Endothelial cell of umbilical vein (primary cell): ENCODE measurements at regions not wholly inside any gene's neighbourhood (a gene's known extent, or its start where the extent isn't known, plus 50 kb on each side); places are given as distances from the start of the nearest gene placed in this dataset.

ENCODE experiments used
- BruUV-seq: library from RNA; stranded (reverse); fragments of 400-500 nt; replicated peaks from 2 replicates; lab custom pipeline; 2021; lab: Mats Ljungman, UMichigan
- CTCF ChIA-PET: fragments of 300-600, 350-600 bp; sonication (Branson Sonifier 250); formaldehyde crosslinking; loops from one replicate; lab custom pipeline; 2021; ENCODE audit warnings: antibody characterized with exemption, inconsistent platforms; lab: Charles Lee
- POLR2A ChIA-PET: fragments of 300-600, 350-600 bp; sonication (Branson Sonifier 250); formaldehyde crosslinking; loops from one replicate; lab custom pipeline; 2021; ENCODE audit warnings: antibody characterized with exemption, inconsistent platforms; lab: Charles Lee
- DNase-seq: peaks from one replicate; pipeline ENCODE4 v3.0.0-alpha.2; 2011; ENCODE audit warnings: low read depth, low spot score
- FAIRE-seq: peaks from 2 replicates; lab custom pipeline; 2011; peaks lifted over from hg19 to GRCh38; lab: Jason Lieb, UNC
- H2AFZ ChIP-seq: 2 replicates; pipeline ENCODE4 v1.6.0; 2012; ENCODE audit warnings: low read depth, low read length, control low read depth, inconsistent platforms
- H3K27ac ChIP-seq: 2 replicates; pipeline ENCODE4 v1.5.1; 2011; ENCODE audit warnings: low read depth, mild to moderate bottlenecking, control low read depth, low read length, moderate library complexity; ENCODE audit not compliant: insufficient read depth
- H3K27me3 ChIP-seq, 2 experiments: 2 replicates each; pipeline versions ENCODE4 v1.6.0 to v1.6.1; 2011; ENCODE audit warnings: low read length in 2 of 2, mixed read lengths in 1 of 2; ENCODE audit not compliant: control insufficient read depth in 2 of 2, insufficient read depth in 2 of 2
- H3K36me3 ChIP-seq, 2 experiments: 2 replicates in 1 of 2; 3 replicates in 1 of 2; pipeline ENCODE4 v1.5.1; 2011; ENCODE audit warnings: low read length in 2 of 2, mild to moderate bottlenecking in 1 of 2, moderate library complexity in 1 of 2; ENCODE audit not compliant: control insufficient read depth in 2 of 2, insufficient read depth in 2 of 2; ENCODE audit errors: extremely low read depth in 1 of 2
- H3K4me1 ChIP-seq: 3 replicates; pipeline ENCODE4 v1.5.1; 2011; ENCODE audit warnings: mild to moderate bottlenecking, low read length; ENCODE audit not compliant: control insufficient read depth, insufficient read depth; ENCODE audit errors: extremely low read depth
- H3K4me2 ChIP-seq: 2 replicates; pipeline ENCODE4 v1.6.1; 2011; ENCODE audit warnings: low read length, control low read depth, mixed read lengths; ENCODE audit not compliant: insufficient read depth
- H3K4me3 ChIP-seq, 3 experiments: fragments of 200-600 bp in 1 of 3; sonication (generic), shearing (Covaris generic) in 1 of 3; replicated peaks in 1 of 3; 2 replicates each; pipeline ENCODE4 v1.5.1; 2011 to 2016; ENCODE audit warnings: control low read depth in 3 of 3, low read length in 3 of 3, mild to moderate bottlenecking in 2 of 3, inconsistent platforms in 1 of 3, low read depth in 1 of 3, moderate library complexity in 1 of 3; ENCODE audit not compliant: insufficient read depth in 1 of 3
- H3K79me2 ChIP-seq: 2 replicates; pipeline ENCODE4 v1.6.0; 2012; ENCODE audit warnings: low read length, inconsistent platforms; ENCODE audit not compliant: control insufficient read depth, insufficient read depth
- H3K9ac ChIP-seq: replicated peaks from 2 replicates; pipeline ENCODE3; 2011; ENCODE audit warnings: low read length, control low read depth; ENCODE audit not compliant: insufficient read depth; ENCODE audit errors: extremely low read depth
- H3K9me1 ChIP-seq: replicated peaks from 3 replicates; pipeline ENCODE4 v1.6.0; 2011; ENCODE audit warnings: mild to moderate bottlenecking, low read length; ENCODE audit not compliant: control insufficient read depth, insufficient read depth; ENCODE audit errors: extremely low read depth
- H3K9me3 ChIP-seq: replicated peaks from 2 replicates; pipeline ENCODE4 v1.5.1; 2012; ENCODE audit warnings: low read length, inconsistent platforms; ENCODE audit not compliant: control insufficient read depth, insufficient read depth
- H4K20me1 ChIP-seq: replicated peaks from 2 replicates; pipeline ENCODE3; 2011; ENCODE audit warnings: mild to moderate bottlenecking, low read length; ENCODE audit not compliant: control insufficient read depth, insufficient read depth; ENCODE audit errors: extremely low read depth
- FOS ChIP-seq: IDR thresholded peaks from 2 replicates; pipeline ENCODE4 v1.6.1; 2011; ENCODE audit warnings: mild to moderate bottlenecking, low read length, moderate library complexity, borderline replicate concordance; ENCODE audit not compliant: insufficient read depth
- GATA2 ChIP-seq: IDR thresholded peaks from 2 replicates; pipeline ENCODE4 v1.7.0; 2011; ENCODE audit warnings: low read depth, mild to moderate bottlenecking, moderate library complexity, mixed read lengths, low read length; ENCODE audit not compliant: insufficient read length, insufficient read depth
- JUN ChIP-seq: IDR thresholded peaks from 2 replicates; pipeline ENCODE4 v1.6.1; 2011; ENCODE audit warnings: borderline replicate concordance, low read depth; ENCODE audit not compliant: insufficient read length, insufficient read depth
- MYC ChIP-seq: IDR thresholded peaks from one replicate; pipeline ENCODE4 v1.6.1; 2011; ENCODE audit warnings: mild to moderate bottlenecking, low read depth, low read length
- POLR2A ChIP-seq: IDR thresholded peaks from 2 replicates; pipeline ENCODE4 v1.6.1; 2012; ENCODE audit warnings: low read depth, mild to moderate bottlenecking, control low read depth, low read length
- dilution Hi-C: fragments of 300-500 bp; cut with MboI; formaldehyde crosslinking; loops from one replicate; pipeline ENCODE4 v1.15.0; 2019; ENCODE audit warnings: low sequenced_read_pairs; ENCODE audit not compliant: extremely low pct_ligation_motif_present
- intact Hi-C: fragments of 100-400 bp; cut with micrococcal nuclease; formaldehyde crosslinking; loops from one replicate; pipeline ENCODE4 v1.10.0; 2022
- TF ChIP-seq, protein P1 (sequence below), 2 donors: IDR thresholded peaks; 1 replicate in 1 of 2; 2 replicates in 1 of 2; pipeline ENCODE4 v1.5.1; 2011; ENCODE audit warnings: low read length in 2 of 2, mild to moderate bottlenecking in 2 of 2, moderate library complexity in 2 of 2, control low read depth in 1 of 2, inconsistent platforms in 1 of 2, low read depth in 1 of 2; ENCODE audit not compliant: insufficient read depth in 1 of 2; ENCODE audit errors: extremely low read depth in 1 of 2

DNA sequence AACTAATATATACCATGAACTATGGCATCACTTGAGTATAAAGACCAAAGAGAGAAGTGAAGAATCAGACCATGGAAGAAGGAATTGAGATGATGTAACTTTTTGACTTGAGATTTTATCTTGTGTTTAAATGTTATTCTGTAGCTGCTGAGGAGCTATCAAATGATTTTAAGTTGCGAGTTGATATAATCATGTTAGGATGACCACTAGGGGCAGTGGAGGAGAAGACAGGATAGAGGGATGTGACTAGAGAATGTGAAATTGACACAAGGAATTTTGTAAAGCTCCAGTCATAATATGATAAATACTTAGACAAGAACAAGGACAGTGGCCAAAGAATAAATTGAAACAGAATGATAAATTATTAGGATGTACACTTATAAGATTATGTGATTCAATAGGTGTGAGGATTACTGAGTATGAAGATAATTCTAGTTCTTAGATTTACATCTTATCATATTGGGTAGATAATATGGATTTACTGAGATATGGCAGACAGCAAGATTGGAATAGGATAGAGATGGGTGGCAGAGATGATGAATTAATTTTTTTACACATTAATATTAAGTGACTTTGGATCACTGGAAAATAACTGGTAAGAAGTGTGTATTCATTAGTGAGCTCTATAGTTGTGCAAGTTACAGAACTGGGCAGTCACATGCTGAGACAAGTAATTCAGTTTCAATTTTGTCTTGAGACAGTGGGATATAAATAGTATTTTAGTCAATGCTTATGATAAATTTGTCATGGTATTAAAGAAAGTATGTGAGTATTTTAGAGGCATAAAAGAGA lies 816.0 kb upstream of the PCDH10 start:
- POLR2A ChIA-PET: no interaction called here
- Histone ChIP-seq H3K4me3 (no peak overlapping the region), H2AFZ (no peak overlapping the region), H3K4me2 (no peak overlapping the region), H4K20me1 (no peaks in the 10 kb centered on the region), H3K36me3 (no peaks in the 10 kb centered on the region), H3K79me2 (no peaks in the 10 kb centered on the region), H3K27ac (no peak overlapping the region), H3K4me1 (no peaks in the 10 kb centered on the region), H3K9me3 (no peaks in the 10 kb centered on the region), H3K9me1 (no peaks in the 10 kb centered on the region), H3K9ac (no peak overlapping the region), H3K27me3 (no peaks in the 10 kb centered on the region)
- no peak for TF ChIP-seq GATA2
- TF ChIP-seq, protein P1, sequence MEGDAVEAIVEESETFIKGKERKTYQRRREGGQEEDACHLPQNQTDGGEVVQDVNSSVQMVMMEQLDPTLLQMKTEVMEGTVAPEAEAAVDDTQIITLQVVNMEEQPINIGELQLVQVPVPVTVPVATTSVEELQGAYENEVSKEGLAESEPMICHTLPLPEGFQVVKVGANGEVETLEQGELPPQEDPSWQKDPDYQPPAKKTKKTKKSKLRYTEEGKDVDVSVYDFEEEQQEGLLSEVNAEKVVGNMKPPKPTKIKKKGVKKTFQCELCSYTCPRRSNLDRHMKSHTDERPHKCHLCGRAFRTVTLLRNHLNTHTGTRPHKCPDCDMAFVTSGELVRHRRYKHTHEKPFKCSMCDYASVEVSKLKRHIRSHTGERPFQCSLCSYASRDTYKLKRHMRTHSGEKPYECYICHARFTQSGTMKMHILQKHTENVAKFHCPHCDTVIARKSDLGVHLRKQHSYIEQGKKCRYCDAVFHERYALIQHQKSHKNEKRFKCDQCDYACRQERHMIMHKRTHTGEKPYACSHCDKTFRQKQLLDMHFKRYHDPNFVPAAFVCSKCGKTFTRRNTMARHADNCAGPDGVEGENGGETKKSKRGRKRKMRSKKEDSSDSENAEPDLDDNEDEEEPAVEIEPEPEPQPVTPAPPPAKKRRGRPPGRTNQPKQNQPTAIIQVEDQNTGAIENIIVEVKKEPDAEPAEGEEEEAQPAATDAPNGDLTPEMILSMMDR (IDR thresholded peaks at IDR 0.05; ENCODE audit: extremely low read depth in 1 of 2, insufficient read depth in 1 of 2, low read depth in 1 of 2, low read length in 2 of 2): peak in 1 of 2 donors; percentile 24
- CTCF ChIA-PET: interaction anchor here (0.6 to 1.5 kb wide), 7 partner anchors 9 to 926 kb away, joined by 3 to 8 read pairs (median 4); no protein-coding TSS in a partner anchor
- no TSS peak for BruUV-seq
- peak; percentile 28 for FAIRE-seq
- intact Hi-C loops (no loop called here), dilution Hi-C loops (no loop called here)
- peak; percentile 8 for DNase-seq

- no peaks in the 10 kb centered on the region for H3K79me2 ChIP-seq
- TF ChIP-seq GATA2 (no peak), POLR2A (no peak), JUN (no peak), MYC (no peak), FOS (no peak)
- TF ChIP-seq, protein P1 (IDR thresholded peaks at IDR 0.05; ENCODE audit: extremely low read depth in 1 of 2, insufficient read depth in 1 of 2, low read depth in 1 of 2, low read length in 2 of 2): no peak
- DNase-seq: no peak
- FAIRE-seq: no peak
- H4K20me1 ChIP-seq: no peaks in the 10 kb centered on the region
- no peaks in the 10 kb centered on the region for H3K9me3 ChIP-seq
- intact Hi-C loops: no loop called here
- no peak overlapping the region for H3K27ac ChIP-seq
- H3K4me1 ChIP-seq: no peaks in the 10 kb centered on the region
- H3K9ac ChIP-seq: no peak overlapping the region
- dilution Hi-C loops: no loop called here
- H3K27me3 ChIP-seq: no peaks in the 10 kb centered on the region
- H3K36me3 ChIP-seq: no peaks in the 10 kb centered on the region
- no TSS peak for BruUV-seq
- ChIA-PET CTCF (interaction anchor here (1.5 kb wide), 2 partner anchors 17 to 282 kb away, joined by 3 to 8 read pairs; no protein-coding TSS in a partner anchor), POLR2A (no interaction called here)
- no peaks in the 10 kb centered on the region for H3K9me1 ChIP-seq
- no peak overlapping the region for H2AFZ ChIP-seq
- no peak overlapping the region for H3K4me2 ChIP-seq
- H3K4me3 ChIP-seq: no peak overlapping the region
These were observed 815.4 kb upstream of the PCDH10 start for GRCh38 chr4:132333724-132334047.
